Astrocyte (in vitro differentiated cells and primary cell): ENCODE measurements at regions not wholly inside any gene's neighbourhood (a gene's known extent, or its start where the extent isn't known, plus 50 kb on each side); places are given as distances from the start of the nearest gene placed in this dataset.

ENCODE experiments used
- CTCF ChIP-seq: IDR thresholded peaks from 2 replicates; pipeline ENCODE4 v1.5.1; 2011; ENCODE audit warnings: low read depth, mild to moderate bottlenecking, inconsistent platforms, low read length, moderate library complexity; ENCODE audit not compliant: insufficient read depth
- EZH2 ChIP-seq: IDR thresholded peaks from 2 replicates; pipeline ENCODE4 v1.6.1; 2012; ENCODE audit warnings: mild to moderate bottlenecking, low read length, inconsistent platforms; ENCODE audit not compliant: insufficient read depth

GRCh38 chr11:15526859-15527450 lies 412.2 kb downstream of the INSC start:
- TF ChIP-seq CTCF: no peak
- no peak for TF ChIP-seq EZH2
